ENCODE measurements at regions not wholly inside any gene's neighbourhood (a gene's known extent, or its start where the extent isn't known, plus 50 kb on each side); places are given as distances from the start of the nearest gene placed in this dataset.
"Not testable (repeated sequence)": the region's sequence is repeated elsewhere in the genome, so short reads cannot be mapped to it uniquely, and the experiment has no call there.

- Histone ChIP-seq H3K4me1 (replicated peaks in 1 of 2; ENCODE audit: control insufficient read depth in 2 of 2, insufficient read depth in 2 of 2, low read length in 2 of 2) (no peaks in the 10 kb centered on the region), H2AFZ (ENCODE audit: low read depth, low read length) (no peak overlapping the region), H3K4me2 (ENCODE audit: insufficient read depth, low read length) (no peak overlapping the region), H3K9ac (ENCODE audit: insufficient read depth in 1 of 2, low read depth in 2 of 2, low read length in 2 of 2) (no peak overlapping the region), H3K9me1 (ENCODE audit: control insufficient read depth, insufficient read depth, low read length) (no peaks in the 10 kb centered on the region), H3K36me3 (ENCODE audit: control insufficient read depth, insufficient read depth, low read length) (no peaks in the 10 kb centered on the region), H3K27me3 (ENCODE audit: control insufficient read depth in 2 of 2, insufficient read depth in 2 of 2, low read length in 2 of 2) (no peaks in the 10 kb centered on the region), H3K79me2 (ENCODE audit: control insufficient read depth, insufficient read depth, low read length) (no peaks in the 10 kb centered on the region), H3K9me3 (replicated peaks; ENCODE audit: control insufficient read depth, insufficient read depth, low read depth, low read length) (no peaks in the 10 kb centered on the region), H3K27ac (ENCODE audit: extremely low read depth, low read depth, low read length) (no peak overlapping the region), H4K20me1 (replicated peaks; ENCODE audit: control insufficient read depth, insufficient read depth, low read length) (no peaks in the 10 kb centered on the region), H3K4me3 (no peak overlapping the region)
- no peak for TF ChIP-seq CHD4 (IDR thresholded peaks at IDR 0.05; ENCODE audit: insufficient read depth, insufficient replicate concordance, low read depth, low read length, poor library complexity, severe bottlenecking)
- peak; percentile 67 for TF ChIP-seq ZFP36 (IDR thresholded peaks at IDR 0.05; ENCODE audit: low read depth, low read length, partially characterized antibody)
- intact Hi-C loops (cut with micrococcal nuclease) (no loop called here), in situ Hi-C loops (cut with MboI) (no loop called here)
- ChIA-PET CTCF (ENCODE audit: low intra/inter-chr PET ratio) (no interaction called here), POLR2A (interaction anchor here (1.1 kb wide), 1 partner anchor 21 kb away, joined by 3 read pairs; no protein-coding TSS in a partner anchor)
- WGBS (ENCODE audit: insufficient coverage, low coverage, missing lambda C conversion rate), result no CpG with 5 or more reads among the region's 1 CpG
- no TSS peak for BruUV-seq (replicated peaks)
- peak in 1 of 4 experiments; percentile 11 for DNase-seq (ENCODE audit: extremely low read depth in 1 of 4, low spot score in 3 of 4)
- ATAC-seq, result no peak
- FAIRE-seq, result no peak
These were observed 105.7 kb downstream of the RTP4 start for GRCh38 chr3:187473778-187474406.

DNA sequence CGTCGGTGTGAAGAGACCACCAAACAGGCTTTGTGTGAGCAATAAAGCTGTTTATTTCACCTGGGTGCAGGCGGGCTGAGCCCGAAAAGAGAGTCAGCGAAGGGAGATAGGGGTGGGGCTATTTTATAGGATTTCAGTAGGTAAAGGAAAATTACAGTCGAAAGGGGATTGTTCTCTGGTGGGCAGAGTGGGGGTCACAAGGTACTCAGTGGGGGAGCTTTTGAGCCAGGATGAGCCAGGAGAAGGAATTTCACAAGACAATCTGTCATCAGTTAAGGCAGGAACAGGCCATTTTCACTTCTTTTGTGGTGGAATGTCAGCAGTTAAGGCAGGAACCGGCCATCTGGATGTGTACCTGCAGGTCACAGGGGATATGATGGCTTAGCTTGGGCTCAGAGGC, 98.1 kb downstream of the RTP4 start:
- FAIRE-seq; H3K9me3 ChIP-seq (replicated peaks; ENCODE audit: control insufficient read depth, insufficient read depth, low read depth, low read length); H3K4me1 ChIP-seq (replicated peaks in 1 of 2; ENCODE audit: control insufficient read depth in 2 of 2, insufficient read depth in 2 of 2, low read length in 2 of 2); BruUV-seq (replicated peaks); H3K9ac ChIP-seq (ENCODE audit: insufficient read depth in 1 of 2, low read depth in 2 of 2, low read length in 2 of 2); H3K4me2 ChIP-seq (ENCODE audit: insufficient read depth, low read length); H3K27ac ChIP-seq (ENCODE audit: extremely low read depth, low read depth, low read length); POLR2A ChIA-PET; H3K27me3 ChIP-seq (ENCODE audit: control insufficient read depth in 2 of 2, insufficient read depth in 2 of 2, low read length in 2 of 2); in situ Hi-C loops (cut with MboI); H3K4me3 ChIP-seq; H4K20me1 ChIP-seq (replicated peaks; ENCODE audit: control insufficient read depth, insufficient read depth, low read length); ATAC-seq; CTCF ChIA-PET (ENCODE audit: low intra/inter-chr PET ratio); DNase-seq (ENCODE audit: extremely low read depth in 1 of 4, low spot score in 3 of 4); H3K36me3 ChIP-seq (ENCODE audit: control insufficient read depth, insufficient read depth, low read length); H2AFZ ChIP-seq (ENCODE audit: low read depth, low read length); intact Hi-C loops (cut with micrococcal nuclease); H3K9me1 ChIP-seq (ENCODE audit: control insufficient read depth, insufficient read depth, low read length); H3K79me2 ChIP-seq (ENCODE audit: control insufficient read depth, insufficient read depth, low read length): not testable (repeated sequence)
- WGBS (ENCODE audit: insufficient coverage, low coverage, missing lambda C conversion rate), result 18% methylated on average over 7 of the region's 7 CpGs

Measured in K562 (cell line).